Loucy (cell line): ENCODE measurements at regions not wholly inside any gene's neighbourhood (a gene's known extent, or its start where the extent isn't known, plus 50 kb on each side); places are given as distances from the start of the nearest gene placed in this dataset.

Experiments
- CTCF ChIP-seq: fragments of 200-600 bp; sonication (generic); conservative IDR thresholded peaks from 2 replicates; pipeline ENCODE4 v1.5.1; 2014; ENCODE audit warnings: mild to moderate bottlenecking, antibody characterized with exemption, low read length
- EZH2phosphoT487 ChIP-seq: fragments of 200-600 bp; IDR thresholded peaks from 2 replicates; pipeline ENCODE4 v1.6.1; 2018; ENCODE audit warnings: antibody characterized with exemption, mild to moderate bottlenecking, moderate library complexity, borderline replicate concordance

DNA sequence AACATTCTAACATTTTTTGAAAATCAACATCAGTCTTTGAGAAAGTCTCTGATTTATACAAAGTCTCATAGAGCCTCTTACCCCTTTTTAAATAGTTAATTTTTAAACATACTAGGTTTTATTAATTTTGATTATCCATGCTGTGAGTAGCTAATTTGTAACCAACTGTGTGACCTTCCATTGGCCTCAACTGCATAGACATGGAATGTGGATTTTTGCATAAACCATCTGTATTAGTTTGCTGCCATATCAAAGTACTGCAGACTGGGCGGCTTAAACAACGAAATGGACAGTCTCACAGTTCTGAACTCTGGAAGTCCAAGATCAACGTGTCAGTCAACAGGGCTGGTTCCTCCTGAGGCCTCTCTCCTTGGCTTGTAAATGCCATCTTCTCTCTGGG lies 89.2 kb upstream of the AJAP1 start:
- TF ChIP-seq CTCF (no peak), EZH2phosphoT487 (no peak)
